Endodermal cell (in vitro differentiated cells): ENCODE measurements at regions not wholly inside any gene's neighbourhood (a gene's known extent, or its start where the extent isn't known, plus 50 kb on each side); places are given as distances from the start of the nearest gene placed in this dataset.

ENCODE experiments used
- DNase-seq: peaks from one replicate; pipeline ENCODE4 v3.0.0-alpha.2; 2017
- H3K27ac ChIP-seq: 2 replicates; pipeline ENCODE4 v1.5.1; 2013; ENCODE audit warnings: mild to moderate bottlenecking, low read depth, low read length, moderate library complexity
- H3K27me3 ChIP-seq: 2 replicates; pipeline ENCODE4 v1.6.1; 2013; ENCODE audit warnings: mild to moderate bottlenecking, low read length, moderate library complexity; ENCODE audit not compliant: insufficient read depth, control insufficient read depth, poor library complexity, severe bottlenecking
- H3K36me3 ChIP-seq: 2 replicates; pipeline ENCODE4 v1.7.0; 2013; ENCODE audit warnings: mild to moderate bottlenecking, low read length, moderate library complexity; ENCODE audit not compliant: control insufficient read depth, insufficient read depth
- H3K4me1 ChIP-seq: one replicate; pipeline ENCODE4 v1.7.0; 2013; ENCODE audit warnings: low read length; ENCODE audit not compliant: control insufficient read depth, insufficient read depth
- H3K4me3 ChIP-seq: 2 replicates; pipeline ENCODE4 v1.5.1; 2013; ENCODE audit warnings: mild to moderate bottlenecking, low read length, moderate library complexity
- H3K9ac ChIP-seq: 2 replicates; pipeline ENCODE4 v1.6.1; 2013; ENCODE audit warnings: mild to moderate bottlenecking, low read length, moderate library complexity; ENCODE audit not compliant: poor library complexity, severe bottlenecking; ENCODE audit errors: extremely low read depth
- H3K9me3 ChIP-seq: 2 replicates; pipeline ENCODE4 v1.6.1; 2013; ENCODE audit warnings: mild to moderate bottlenecking, low read length, moderate library complexity; ENCODE audit not compliant: control insufficient read depth
- H3K27ac Mint-ChIP-seq: 2 replicates; pipeline ENCODE4 v1.8.0; 2020; ENCODE audit warnings: mixed read lengths
- H3K27me3 Mint-ChIP-seq: 2 replicates; pipeline ENCODE4 v1.8.0; 2021; ENCODE audit warnings: mild to moderate bottlenecking, mixed read lengths; ENCODE audit not compliant: insufficient read depth
- H3K36me3 Mint-ChIP-seq: 2 replicates; pipeline ENCODE4 v1.8.0; 2020; ENCODE audit warnings: low read depth, mixed read lengths
- H3K4me1 Mint-ChIP-seq: 2 replicates; pipeline ENCODE4 v1.8.0; 2020; ENCODE audit warnings: mixed read lengths
- H3K4me3 Mint-ChIP-seq: 2 replicates; pipeline ENCODE4 v1.8.0; 2020; ENCODE audit warnings: mild to moderate bottlenecking, moderate library complexity, mixed read lengths
- H3K9me3 Mint-ChIP-seq: 2 replicates; pipeline ENCODE4 v1.8.0; 2020; ENCODE audit warnings: mild to moderate bottlenecking, mixed read lengths
- WGBS, 2 experiments: methylation state at CpG; one replicate each; pipeline versions ENCODE4 v1.1.5 to v1.1.7; 2013; ENCODE audit warnings: missing lambda C conversion rate in 2 of 2, mixed read lengths in 1 of 2; ENCODE audit not compliant: insufficient coverage in 1 of 2, insufficient read length in 1 of 2; 5-methylcytosine and 5-hydroxymethylcytosine counted together
- TF ChIP-seq, protein P1 (sequence below): fragments of 200-600 bp; sonication (generic); conservative IDR thresholded peaks from 2 replicates; pipeline ENCODE4 v1.5.0; 2021; ENCODE audit warnings: antibody characterized with exemption, mild to moderate bottlenecking

DNA sequence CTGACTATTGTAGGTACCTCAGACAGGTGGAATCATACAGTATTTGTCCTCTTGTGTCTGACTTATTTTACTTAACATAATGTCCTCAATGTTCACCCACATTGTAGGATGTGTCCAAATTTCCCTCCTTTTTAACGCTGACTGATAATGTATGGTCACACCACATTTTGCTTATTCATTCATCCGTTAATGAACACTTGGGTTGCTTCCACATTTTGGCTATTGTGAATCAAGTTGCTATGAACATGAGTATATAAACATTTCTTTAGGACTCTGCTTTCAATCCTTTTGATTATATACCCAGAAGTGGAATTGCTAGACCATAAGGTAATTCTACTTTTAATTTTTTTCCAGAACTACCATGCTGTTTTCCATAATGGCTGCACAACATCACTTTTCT, 87.0 kb upstream of the NDP start:
- H3K4me1 Mint-ChIP-seq: no peaks in the 10 kb centered on the region
- 86% methylated on average over 1 of the region's 2 CpGs; no CpG with 5 or more reads in 1 of the 2 experiments for WGBS, 2 experiments
- no peaks in the 10 kb centered on the region for H3K9me3 ChIP-seq
- TF ChIP-seq, protein P1, sequence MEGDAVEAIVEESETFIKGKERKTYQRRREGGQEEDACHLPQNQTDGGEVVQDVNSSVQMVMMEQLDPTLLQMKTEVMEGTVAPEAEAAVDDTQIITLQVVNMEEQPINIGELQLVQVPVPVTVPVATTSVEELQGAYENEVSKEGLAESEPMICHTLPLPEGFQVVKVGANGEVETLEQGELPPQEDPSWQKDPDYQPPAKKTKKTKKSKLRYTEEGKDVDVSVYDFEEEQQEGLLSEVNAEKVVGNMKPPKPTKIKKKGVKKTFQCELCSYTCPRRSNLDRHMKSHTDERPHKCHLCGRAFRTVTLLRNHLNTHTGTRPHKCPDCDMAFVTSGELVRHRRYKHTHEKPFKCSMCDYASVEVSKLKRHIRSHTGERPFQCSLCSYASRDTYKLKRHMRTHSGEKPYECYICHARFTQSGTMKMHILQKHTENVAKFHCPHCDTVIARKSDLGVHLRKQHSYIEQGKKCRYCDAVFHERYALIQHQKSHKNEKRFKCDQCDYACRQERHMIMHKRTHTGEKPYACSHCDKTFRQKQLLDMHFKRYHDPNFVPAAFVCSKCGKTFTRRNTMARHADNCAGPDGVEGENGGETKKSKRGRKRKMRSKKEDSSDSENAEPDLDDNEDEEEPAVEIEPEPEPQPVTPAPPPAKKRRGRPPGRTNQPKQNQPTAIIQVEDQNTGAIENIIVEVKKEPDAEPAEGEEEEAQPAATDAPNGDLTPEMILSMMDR: no peak
- H3K27me3 ChIP-seq: no peaks in the 10 kb centered on the region
- no peak overlapping the region for H3K4me3 Mint-ChIP-seq
- H3K4me1 ChIP-seq: no peaks in the 10 kb centered on the region
- no peak overlapping the region for H3K27ac Mint-ChIP-seq
- no peak overlapping the region for H3K4me3 ChIP-seq
- H3K27ac ChIP-seq: no peak overlapping the region
- H3K27me3 Mint-ChIP-seq: no peaks in the 10 kb centered on the region
- peaks cover 39% of the 10 kb centered on the region for H3K9me3 Mint-ChIP-seq
- no peaks in the 10 kb centered on the region for H3K36me3 Mint-ChIP-seq
- DNase-seq: no peak
- no peaks in the 10 kb centered on the region for H3K36me3 ChIP-seq
- no peak overlapping the region for H3K9ac ChIP-seq

DNA sequence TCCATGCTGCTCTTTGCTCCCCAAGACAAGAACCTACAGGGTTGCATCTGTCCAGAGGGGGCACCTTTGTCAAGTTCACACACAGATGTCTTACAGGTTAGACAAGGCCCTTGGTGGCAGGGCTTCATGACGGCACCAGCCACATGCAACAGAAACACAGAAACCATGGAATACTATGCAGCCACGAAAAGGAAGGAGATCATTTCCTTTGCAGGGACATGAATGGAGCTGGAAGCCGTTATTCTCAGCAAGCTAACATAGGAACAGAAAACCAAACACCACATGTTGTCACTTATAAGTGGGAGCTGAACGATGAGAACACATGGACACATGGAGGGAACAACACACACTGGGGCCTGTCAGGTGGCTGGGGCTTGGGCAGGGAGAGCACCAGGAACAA, 85.1 kb upstream of the NDP start:
- DNase-seq: no peak
- WGBS, 2 experiments: 80 to 90% methylated on average over 1 to 4 of the region's 4 CpGs
- Histone ChIP-seq H3K4me1 (no peaks in the 10 kb centered on the region), H3K9ac (no peak overlapping the region), H3K36me3 (no peaks in the 10 kb centered on the region), H3K27me3 (no peaks in the 10 kb centered on the region), H3K4me3 (no peak overlapping the region), H3K9me3 (no peaks in the 10 kb centered on the region), H3K27ac (no peak overlapping the region)
- TF ChIP-seq, protein P1: no peak
- Mint-ChIP-seq H3K27me3 (no peaks in the 10 kb centered on the region), H3K27ac (no peak overlapping the region), H3K36me3 (no peaks in the 10 kb centered on the region), H3K4me1 (no peaks in the 10 kb centered on the region), H3K9me3 (peaks cover 50% of the 10 kb centered on the region), H3K4me3 (no peak overlapping the region)

DNA sequence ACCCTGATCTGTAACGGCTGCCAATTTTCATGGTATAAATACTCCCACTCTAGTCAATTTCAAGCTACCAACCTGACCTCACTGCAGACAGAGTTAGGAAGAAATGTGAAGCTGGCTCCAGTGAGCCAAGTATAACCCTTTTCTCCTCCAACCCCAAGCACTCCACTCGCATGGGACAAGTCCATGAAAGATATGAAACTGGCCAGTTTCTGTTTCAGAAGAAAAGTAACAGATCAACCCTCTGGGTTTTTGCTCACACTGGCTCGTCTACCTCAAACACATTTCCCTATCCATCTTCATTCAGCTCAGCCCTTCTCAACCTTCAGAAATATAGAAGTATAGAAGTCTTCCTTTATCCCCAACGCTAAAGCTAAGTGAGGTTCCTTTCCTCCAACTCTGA, 82.4 kb upstream of the NDP start:
- 92 to 100% methylated on average over 1 to 3 of the region's 4 CpGs for WGBS, 2 experiments

More for the DNA sequence above, 82.4 kb upstream of the NDP start:
- H3K36me3 ChIP-seq: no peaks in the 10 kb centered on the region
- Mint-ChIP-seq H3K9me3 (peaks cover 59% of the 10 kb centered on the region), H3K27me3 (no peaks in the 10 kb centered on the region), H3K27ac (no peak overlapping the region), H3K36me3 (no peaks in the 10 kb centered on the region), H3K4me1 (no peaks in the 10 kb centered on the region), H3K4me3 (no peak overlapping the region)
- H3K27ac ChIP-seq: no peak overlapping the region
- no peak overlapping the region for H3K4me3 ChIP-seq
- no peaks in the 10 kb centered on the region for H3K9me3 ChIP-seq
- no peaks in the 10 kb centered on the region for H3K27me3 ChIP-seq
- H3K4me1 ChIP-seq: no peaks in the 10 kb centered on the region
- DNase-seq: no peak
- TF ChIP-seq, protein P1: no peak
- H3K9ac ChIP-seq: no peak overlapping the region
